GM19324 (cell line): ENCODE measurements at regions not wholly inside any gene's neighbourhood (a gene's known extent, or its start where the extent isn't known, plus 50 kb on each side); places are given as distances from the start of the nearest gene placed in this dataset.
"Not testable (repeated sequence)": the region's sequence is repeated elsewhere in the genome, so short reads cannot be mapped to it uniquely, and the experiment has no call there.

Experiments used
- ATAC-seq: cut with Tn5 transposase; IDR thresholded peaks from one replicate; pipeline ENCODE4 v1.9.1; 2021; ENCODE audit warnings: mild to moderate bottlenecking, moderate library complexity; ENCODE audit not compliant: unreplicated experiment, low FRiP score

DNA sequence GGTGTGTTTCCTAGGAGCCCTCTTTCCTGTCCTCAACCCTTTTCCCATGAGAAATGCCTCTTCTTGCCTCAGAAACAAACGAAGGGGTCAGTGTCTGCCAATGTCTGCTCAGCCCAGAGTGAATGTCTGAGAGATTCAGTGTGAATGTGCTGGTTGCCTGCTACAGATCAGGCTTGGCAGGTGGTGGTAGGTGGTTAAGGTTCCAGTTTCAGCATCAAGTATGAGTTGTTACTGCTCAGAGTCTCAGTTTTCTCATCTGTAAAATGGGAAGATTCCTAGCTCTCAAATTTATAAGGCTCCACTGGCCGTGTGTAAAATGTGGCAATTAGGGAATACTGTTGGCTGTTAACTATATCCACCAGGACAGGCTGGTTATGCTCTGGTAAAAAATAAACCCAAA lies 96.3 kb upstream of the PLGLB2 start:
- ATAC-seq: not testable (repeated sequence)

DNA sequence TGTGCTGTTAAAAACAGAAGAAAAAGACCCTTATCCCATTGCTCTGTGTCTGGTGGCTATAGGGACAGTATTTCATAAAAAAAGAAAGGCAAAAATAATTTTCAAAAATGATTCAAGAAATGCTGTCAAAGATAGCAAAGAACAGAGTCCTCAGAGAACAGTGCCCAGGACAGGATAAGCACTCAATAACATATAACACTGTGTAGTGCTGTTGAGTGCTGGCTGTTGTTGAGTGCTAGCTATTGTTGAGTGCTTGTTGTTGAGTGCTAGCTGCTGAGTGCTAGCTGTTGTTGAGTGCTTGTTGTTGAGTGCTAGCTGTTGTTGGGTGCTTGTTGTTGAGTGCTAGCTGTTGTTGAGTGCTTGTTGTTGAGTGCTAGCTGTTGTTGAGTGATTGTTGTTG lies 94.5 kb upstream of the PLGLB2 start:
- ATAC-seq: not testable (repeated sequence)

DNA sequence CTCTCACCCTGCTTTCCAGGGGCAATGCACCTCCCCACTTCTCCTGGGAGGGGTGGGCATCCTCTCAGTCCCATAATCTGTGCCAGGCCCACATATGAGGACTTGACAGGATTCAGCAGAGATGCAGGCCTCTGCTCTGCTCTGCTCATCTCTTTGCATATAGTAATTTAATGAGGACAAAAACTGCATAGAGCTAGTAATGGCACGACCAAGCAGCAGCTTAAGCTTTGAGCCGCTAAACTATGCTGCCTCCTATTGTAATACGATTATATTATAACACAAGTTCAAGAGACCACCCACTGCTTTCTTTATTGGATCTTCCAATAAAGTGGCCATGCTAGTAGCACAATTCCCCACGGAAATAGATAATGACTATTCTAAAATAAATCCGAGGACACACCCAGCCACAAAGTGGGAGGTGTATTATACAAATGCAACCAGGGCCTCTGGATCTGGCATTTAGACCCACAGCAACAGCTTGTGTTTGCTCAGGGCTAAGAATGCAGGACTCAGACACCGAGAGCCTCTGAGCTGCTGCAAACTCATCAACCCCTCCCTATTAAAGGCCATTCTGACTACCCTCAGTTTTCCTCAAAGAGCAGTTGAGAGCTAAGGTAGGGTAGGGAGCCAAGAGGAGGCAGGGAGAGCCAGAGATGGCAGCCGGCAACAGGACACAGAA lies 93.6 kb upstream of the PLGLB2 start:
- ATAC-seq: not testable (repeated sequence)

DNA sequence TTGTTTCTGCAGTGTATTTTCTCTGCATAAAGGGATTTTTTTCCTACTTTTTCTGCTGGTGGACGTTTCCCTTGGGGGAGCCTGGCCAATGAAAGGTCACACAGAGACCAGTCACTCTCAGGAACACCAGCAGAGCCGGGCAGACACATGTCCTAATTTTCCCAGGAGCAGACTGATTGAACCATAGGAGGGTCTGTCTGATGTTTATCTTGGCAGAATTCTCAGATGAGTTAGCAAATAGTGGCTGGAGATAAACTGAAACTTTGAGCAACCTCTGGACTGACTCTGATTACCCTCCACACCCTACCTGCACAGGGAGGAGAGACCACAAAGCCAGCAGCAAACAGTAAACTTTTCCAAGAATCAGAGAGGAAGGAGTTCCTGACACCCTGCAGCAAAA lies 90.0 kb upstream of the PLGLB2 start:
- ATAC-seq: not testable (repeated sequence)

DNA sequence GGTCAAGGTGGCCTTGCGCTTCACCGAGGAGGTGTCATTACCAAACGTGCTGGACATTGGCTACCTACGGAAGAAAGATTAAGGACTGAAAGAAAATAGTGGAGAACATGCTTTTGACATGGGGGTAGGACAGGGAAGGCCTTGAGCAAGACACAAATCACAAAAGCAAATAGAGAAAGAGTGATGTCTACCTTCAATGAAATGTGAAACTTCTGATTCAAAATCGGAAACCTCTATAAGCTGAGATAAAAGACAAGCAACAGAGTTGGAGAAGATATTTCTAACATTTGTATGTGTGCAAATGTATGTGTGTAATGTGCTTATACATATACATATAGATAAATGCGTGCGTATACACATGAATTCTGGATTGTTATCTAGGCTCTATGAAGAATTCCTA lies 89.5 kb upstream of the PLGLB2 start:
- not testable (repeated sequence) for ATAC-seq

DNA sequence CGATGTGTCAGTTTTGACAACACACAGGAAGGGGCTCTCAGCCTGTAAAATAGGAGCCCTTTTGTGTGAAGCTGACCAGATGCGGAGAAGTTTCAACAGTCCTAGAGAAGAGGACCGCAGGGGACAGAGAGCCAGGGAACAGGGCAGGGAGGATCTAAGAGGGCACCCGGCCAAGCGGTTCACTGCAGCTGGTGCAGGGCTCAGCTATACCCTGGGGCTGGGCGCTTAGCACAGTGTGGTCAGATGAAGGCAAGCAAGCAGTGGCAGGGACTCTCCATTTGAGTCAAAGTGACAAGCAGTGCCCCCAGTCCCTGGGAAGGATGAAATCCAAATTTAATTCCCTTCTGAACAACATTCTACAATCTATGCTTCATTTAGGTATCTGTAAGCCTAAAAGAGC lies 88.9 kb upstream of the PLGLB2 start:
- ATAC-seq: not testable (repeated sequence)

DNA sequence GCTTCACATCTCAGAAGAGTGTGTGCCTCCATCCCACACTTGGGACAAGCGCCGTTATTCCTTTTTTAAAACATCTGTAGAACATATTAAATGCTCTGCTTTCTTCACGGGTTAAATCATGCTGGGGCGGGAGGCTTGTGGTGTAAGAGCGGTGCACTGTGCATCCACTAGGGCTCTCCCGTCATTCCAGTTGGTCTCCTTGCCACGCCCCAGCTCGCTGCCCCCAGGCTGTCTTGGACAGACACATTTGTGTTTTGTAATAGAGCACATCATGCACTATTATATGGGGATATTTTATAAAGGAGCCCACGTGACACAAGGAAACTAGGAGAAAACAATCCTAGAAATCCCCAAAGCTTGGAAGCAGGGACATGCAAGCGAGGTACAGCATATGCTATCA lies 87.7 kb upstream of the PLGLB2 start:
- not testable (repeated sequence) for ATAC-seq

DNA sequence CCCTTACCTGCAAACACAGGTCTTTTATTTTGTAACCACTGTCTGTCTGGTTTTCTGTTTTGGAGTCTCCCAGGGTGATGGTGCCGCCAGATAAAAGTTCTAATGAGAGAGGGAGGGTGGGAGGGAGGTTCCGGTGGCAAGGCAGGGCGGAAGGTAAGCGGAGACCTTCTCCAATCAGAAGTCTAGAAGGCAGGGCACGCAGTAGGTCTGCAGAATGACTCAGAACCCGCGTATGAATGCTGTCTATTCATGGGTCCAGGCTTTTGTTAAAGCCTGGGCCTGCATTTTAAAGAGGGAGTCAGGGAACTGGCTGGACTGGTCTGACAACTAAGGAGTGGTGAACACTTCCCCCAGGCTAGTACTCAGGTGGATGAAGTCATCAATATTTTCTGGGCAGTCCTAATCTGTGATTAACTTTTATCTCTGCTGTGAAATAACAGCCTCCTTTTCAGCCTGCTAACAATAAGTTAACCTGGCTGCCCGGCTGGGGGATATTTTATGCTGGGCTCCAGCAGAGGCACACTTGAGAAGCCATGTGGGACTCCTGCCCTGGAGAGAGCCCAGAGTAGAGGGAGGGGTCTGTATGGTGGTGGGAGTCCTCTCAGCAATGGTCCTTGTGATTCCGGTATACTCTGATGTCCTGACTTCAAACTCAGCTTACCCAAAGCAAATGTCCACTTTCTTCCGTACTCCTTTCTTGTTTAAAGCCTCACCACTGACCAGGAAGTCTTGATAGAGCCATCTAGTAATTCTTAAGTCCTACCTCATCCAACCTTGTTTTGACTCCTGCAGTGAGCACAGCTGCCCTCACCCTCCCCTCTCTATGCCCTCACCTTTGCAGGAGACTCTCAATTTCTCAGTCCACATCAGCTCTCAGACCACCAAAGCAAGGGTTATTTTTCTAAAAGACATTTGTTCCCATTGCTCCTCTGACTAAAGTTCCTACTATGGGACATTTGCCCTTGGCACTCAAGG lies 85.3 kb upstream of the PLGLB2 start:
- not testable (repeated sequence) for ATAC-seq

DNA sequence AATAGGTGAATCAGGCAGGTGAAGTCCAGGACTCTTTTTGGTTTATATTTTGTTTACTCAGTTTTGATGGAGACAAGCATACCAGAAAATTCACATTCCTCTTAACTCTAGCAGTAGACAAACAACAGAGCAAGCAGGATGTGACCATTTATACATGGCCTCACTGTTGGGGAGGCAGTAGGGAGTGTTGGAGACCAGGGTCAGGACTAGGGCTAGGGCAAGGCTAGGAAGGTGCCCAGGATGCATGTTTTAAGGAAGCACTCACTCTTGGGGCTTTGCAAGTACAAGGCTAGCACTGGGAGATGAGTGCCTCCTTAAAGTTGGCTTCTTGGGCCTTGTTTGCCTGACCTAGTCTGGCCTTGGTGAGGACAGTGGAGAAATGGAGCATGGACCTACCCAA lies 84.5 kb upstream of the PLGLB2 start:
- not testable (repeated sequence) for ATAC-seq

DNA sequence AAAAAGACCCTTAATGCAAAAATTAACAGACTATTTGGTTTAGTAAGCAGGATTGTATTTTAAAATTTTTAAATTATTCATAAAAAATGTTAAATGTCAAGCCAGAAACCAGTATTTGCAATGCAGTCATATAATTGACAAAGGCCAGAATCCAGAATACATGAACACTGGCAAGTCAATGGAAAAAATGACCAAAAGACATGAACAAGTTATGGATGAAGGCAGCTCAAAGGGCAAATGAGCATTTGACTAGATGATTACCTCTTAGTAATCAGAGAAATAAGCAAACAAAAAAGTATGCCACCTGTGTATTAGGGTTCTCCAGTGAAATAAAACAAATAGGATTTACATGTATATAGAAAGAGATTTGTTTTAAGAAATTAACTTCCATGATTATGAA lies 80.9 kb upstream of the PLGLB2 start:
- ATAC-seq: not testable (repeated sequence)

DNA sequence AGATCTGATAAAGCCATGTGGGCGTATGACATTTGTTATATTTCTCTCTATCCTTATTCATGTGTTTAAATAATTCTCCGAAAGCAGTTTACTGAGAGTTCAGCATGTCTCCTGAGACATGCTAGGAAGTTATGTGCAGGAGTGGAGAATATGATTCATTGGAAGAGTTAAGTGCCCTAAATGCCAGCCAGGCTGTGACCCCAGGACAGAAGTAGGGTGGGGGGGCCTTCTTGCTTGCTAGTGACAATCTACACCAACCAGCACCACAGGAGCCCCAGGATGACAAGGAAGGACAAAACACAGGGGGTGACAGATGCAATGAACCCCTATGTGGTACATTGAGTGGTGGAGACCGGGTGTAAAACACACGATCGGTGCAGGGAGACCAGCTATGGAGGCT lies 79.5 kb upstream of the PLGLB2 start:
- not testable (repeated sequence) for ATAC-seq

DNA sequence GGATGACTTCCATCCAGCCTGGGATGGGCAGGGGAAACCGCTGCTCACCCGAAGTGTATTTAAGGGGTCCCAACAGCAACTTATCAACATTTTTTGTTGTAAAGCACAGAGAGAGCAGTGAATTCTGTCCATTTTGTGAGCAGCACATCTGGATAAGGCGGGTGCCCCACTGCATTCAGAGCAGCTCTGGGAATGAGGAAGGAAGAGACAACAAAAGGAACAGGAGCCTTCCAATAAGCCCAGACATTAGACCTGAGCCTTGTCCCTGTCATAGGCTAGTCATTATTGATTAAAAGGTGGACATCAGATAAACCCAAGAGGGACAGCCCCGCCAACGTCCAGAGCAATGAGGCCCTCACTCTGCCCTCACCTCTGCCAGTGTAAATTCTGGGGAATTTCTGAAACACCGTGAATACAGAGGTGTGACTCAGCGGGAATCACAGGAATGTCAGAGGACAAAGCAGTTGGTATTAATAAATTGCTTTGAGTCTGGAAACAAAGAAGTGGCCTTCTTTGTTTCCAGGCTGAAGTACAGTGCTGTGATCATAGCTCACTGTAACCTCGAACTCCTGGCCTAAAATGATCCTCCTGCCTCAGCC lies 78.2 kb upstream of the PLGLB2 start:
- ATAC-seq: not testable (repeated sequence)

DNA sequence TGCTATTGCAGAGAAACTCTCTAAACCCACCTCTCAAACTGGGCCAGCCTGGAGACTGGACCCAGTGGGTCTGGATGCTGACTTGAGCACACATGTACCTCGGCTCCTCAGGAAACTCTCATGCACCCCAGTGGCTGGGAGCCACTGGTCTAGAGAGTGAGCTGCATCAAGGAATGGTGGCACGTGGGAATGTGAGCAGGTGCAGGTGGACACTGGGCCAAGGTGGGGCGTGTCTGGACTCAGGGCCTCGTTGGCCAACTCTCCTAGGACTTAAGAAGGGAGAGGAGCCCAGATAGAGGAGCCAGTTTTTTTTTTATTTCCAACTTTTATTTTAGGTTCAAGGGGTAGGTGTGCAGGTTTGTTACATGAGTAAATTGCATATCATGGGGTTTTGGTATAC lies 75.5 kb upstream of the PLGLB2 start:
- ATAC-seq: not testable (repeated sequence)

DNA sequence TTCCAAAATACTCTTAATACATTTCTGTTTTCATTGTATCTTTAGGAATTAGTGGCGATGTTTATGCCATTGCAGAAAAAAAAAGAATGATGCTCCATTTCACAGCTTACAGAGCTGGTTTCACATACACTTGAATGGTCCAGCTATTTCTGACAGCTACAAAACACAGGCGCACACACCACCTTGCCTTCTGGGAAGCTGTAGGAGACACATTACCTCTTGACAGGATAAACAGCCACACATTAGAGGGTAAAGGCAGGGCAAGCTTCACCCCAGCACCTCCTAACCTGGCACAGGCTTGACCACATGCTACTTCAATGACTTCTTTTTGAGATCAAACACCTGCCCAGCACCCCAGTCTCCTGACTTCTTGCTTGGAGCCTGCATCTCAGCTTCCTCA lies 73.2 kb upstream of the PLGLB2 start:
- ATAC-seq: not testable (repeated sequence)

DNA sequence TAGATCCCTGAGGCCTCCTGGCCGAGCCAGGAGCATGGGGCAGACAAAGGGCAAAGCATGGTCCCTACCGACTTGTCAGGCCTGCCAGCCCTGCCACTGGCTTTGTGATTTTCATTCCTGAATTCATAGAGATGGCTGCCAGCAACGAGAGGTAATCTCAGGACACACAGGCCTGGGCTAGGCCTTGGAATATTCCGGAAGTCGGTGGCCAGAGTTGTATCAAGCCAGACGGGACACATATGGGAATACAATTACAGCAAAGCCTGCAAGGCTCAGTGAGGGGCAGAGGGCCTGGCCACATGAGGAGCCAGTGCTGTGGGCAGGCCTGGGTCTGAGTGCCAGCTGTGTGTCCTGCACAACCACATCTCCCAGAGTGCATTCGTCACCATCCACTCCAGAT lies 72.4 kb upstream of the PLGLB2 start:
- ATAC-seq: not testable (repeated sequence)

DNA sequence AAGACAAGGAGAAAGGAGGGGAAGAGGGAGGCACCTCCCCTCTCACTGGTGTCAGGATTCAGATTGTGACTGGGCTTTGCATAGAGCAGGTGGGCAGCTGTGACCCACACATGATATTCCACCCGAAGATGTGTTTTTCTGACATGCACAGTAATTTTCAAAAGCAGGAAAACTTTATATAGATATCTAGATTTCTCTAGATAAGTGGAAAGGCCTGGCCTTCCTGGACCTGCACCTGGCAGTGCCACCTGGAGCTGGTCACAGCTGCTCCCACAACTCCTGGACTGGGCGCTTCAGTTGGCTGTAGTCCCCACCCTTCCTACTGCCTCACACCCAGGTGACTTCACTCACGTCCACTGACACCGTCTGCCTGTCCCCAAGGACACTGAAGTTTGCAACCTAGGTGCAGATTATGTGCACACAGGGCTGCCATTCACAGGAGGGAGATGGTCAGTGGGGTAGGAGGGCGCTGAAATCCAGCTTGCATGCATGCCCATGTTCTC lies 70.4 kb upstream of the PLGLB2 start:
- not testable (repeated sequence) for ATAC-seq

DNA sequence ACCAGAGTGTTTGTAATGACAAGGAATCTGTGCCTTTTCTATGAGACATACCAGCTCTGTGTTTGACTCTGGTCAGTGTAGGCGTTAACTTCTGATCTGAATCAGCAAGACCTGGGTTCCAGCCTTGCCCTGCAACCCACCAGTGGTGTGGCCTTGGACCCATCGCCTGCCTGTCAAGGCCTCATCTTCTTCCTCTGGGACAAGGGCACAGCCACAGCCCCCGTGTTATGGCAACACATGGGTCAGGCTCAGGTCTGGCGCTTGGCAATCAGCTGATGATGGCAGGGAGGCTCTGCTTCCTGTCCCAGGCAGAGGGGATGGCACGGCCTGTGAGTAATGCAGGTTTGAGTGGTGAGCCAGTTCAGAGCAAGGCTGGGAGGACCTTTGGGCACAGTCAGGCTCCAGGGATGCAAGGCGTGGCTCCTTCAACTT lies 69.1 kb upstream of the PLGLB2 start:
- ATAC-seq: not testable (repeated sequence)

DNA sequence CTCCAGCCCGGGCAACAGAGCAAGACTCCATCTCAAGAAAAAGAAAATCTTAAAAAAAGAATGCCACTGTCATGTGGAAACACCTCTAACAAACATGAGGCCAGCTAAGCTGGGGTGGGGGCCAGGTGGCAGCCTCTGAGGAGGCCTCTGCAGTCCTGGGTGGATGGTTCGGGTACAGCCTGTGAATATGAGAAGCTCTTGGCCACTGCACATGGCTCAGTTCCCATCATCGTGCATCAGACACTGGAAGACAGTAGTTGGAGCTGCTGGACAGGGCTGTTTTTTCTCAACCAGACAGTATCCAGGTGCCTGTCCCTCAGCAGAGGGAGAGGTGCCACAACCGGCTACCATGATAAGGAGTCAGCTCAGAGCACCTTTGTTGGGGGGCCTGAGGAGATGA lies 67.9 kb upstream of the PLGLB2 start:
- ATAC-seq: not testable (repeated sequence)

DNA sequence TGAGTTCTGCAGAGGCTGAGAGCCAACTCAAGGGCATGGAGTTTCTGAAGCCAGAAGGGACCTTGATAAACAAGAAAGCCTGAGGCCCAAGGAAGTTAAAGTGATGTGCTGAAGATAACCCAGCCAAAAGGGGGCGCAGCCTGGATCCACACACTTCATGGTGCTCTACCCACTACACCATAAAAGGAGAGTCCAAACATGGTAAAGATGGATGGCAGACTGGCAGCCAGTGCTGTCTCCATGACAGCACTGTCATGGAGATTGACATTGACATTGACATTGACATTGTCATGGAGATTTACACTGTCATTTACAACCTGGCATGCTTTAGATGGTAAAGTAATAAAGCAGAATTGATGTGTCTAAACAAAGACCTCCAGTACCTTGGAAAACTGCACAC lies 67.2 kb upstream of the PLGLB2 start:
- not testable (repeated sequence) for ATAC-seq

DNA sequence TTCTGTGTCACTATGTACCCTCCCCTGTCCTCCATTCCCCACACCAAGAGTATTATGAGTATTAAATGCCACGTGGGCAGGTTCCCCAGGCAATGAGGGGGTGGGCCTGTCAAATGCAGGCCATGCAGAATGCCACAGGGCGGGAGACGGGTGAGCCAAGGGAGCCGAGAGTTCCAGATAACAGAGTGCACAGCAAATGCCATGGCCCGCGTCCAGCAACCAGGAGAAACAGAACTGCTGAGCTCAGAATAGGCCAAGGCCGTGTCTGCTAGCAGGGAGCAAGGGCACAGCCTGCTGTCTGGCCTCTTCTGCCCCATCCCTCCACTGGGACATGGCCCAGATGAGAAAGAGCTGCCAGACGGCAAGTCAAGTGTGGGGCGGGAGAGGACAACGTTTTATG lies 64.4 kb upstream of the PLGLB2 start:
- ATAC-seq: not testable (repeated sequence)

DNA sequence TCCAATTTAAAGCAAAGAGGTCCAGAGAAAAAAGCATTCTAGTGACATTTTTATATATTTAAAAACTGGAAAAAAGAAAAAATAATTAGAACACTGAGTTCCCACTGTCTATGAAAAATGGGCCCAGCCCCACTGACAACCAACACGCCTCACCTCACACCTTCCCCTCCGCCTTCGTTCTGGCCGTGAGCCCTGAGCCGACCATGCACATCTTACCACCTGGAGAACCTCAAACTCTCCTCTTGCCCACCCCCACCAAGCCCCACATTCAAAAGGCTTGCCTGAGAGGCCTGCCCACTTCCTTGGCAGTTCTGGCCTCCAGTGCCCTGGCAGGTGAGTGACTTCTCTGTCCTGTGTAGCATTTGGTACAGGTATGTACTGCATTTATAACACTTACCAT lies 63.9 kb upstream of the PLGLB2 start:
- ATAC-seq: not testable (repeated sequence)
